BLaER1 (cell line): ENCODE measurements at regions not wholly inside any gene's neighbourhood (a gene's known extent, or its start where the extent isn't known, plus 50 kb on each side); places are given as distances from the start of the nearest gene placed in this dataset.

Experiments used
- H3K27ac ChIP-seq: shearing (Covaris generic); formaldehyde crosslinking; 2 replicates; pipeline ENCODE4 v1.8.1; 2022
- H3K27me3 ChIP-seq: shearing (Covaris generic); formaldehyde crosslinking; 2 replicates; pipeline ENCODE4 v1.8.1; 2022
- H3K36me3 ChIP-seq: shearing (Covaris generic); formaldehyde crosslinking; 2 replicates; pipeline ENCODE4 v1.8.1; 2022
- H3K4me1 ChIP-seq: shearing (Covaris generic); formaldehyde crosslinking; 2 replicates; pipeline ENCODE4 v1.8.1; 2022
- H3K4me2 ChIP-seq: shearing (Covaris generic); formaldehyde crosslinking; 2 replicates; pipeline ENCODE4 v1.8.1; 2022
- H3K4me3 ChIP-seq: shearing (Covaris generic); formaldehyde crosslinking; 2 replicates; pipeline ENCODE4 v1.8.1; 2022
- H3K9ac ChIP-seq: shearing (Covaris generic); formaldehyde crosslinking; 2 replicates; pipeline ENCODE4 v1.8.1; 2022
- H3K9me3 ChIP-seq: shearing (Covaris generic); formaldehyde crosslinking; 2 replicates; pipeline ENCODE4 v1.8.1; 2022
- H4K20me1 ChIP-seq: shearing (Covaris generic); formaldehyde crosslinking; 2 replicates; pipeline ENCODE4 v1.8.1; 2022
- Cebpa-rat ChIP-seq: shearing (Covaris generic); IDR thresholded peaks from 2 replicates; pipeline ENCODE4 v1.8.1; 2022

GRCh38 chr12:24488906-24489619 lies 459.8 kb downstream of the BCAT1 start:
- Histone ChIP-seq H3K9me3 (no peaks in the 10 kb centered on the region), H3K4me2 (no peak overlapping the region), H3K9ac (no peak overlapping the region), H3K27ac (no peak overlapping the region), H3K4me1 (no peaks in the 10 kb centered on the region), H4K20me1 (no peaks in the 10 kb centered on the region), H3K4me3 (no peak overlapping the region), H3K36me3 (no peaks in the 10 kb centered on the region), H3K27me3 (no peaks in the 10 kb centered on the region)
- no peak for TF ChIP-seq Cebpa-rat

GRCh38 chr12:24488091-24488596 lies 460.8 kb downstream of the BCAT1 start:
- Histone ChIP-seq H3K4me3 (no peak overlapping the region), H3K27me3 (no peaks in the 10 kb centered on the region), H3K9ac (no peak overlapping the region), H4K20me1 (no peaks in the 10 kb centered on the region), H3K4me1 (no peaks in the 10 kb centered on the region), H3K9me3 (no peaks in the 10 kb centered on the region), H3K4me2 (no peak overlapping the region), H3K36me3 (no peaks in the 10 kb centered on the region), H3K27ac (no peak overlapping the region)
- TF ChIP-seq Cebpa-rat = no peak

- Histone ChIP-seq H4K20me1 (no peaks in the 10 kb centered on the region), H3K27ac (no peak overlapping the region), H3K4me1 (no peaks in the 10 kb centered on the region), H3K4me2 (no peak overlapping the region), H3K9me3 (no peaks in the 10 kb centered on the region), H3K36me3 (no peaks in the 10 kb centered on the region), H3K4me3 (no peak overlapping the region), H3K9ac (no peak overlapping the region), H3K27me3 (no peaks in the 10 kb centered on the region)
- no peak for TF ChIP-seq Cebpa-rat
Observed at GRCh38 chr12:24487606-24488005, 461.3 kb downstream of the BCAT1 start.

- Histone ChIP-seq H3K4me1 (no peaks in the 10 kb centered on the region), H3K4me2 (no peak overlapping the region), H3K27ac (no peak overlapping the region), H3K9ac (no peak overlapping the region), H4K20me1 (no peaks in the 10 kb centered on the region), H3K9me3 (no peaks in the 10 kb centered on the region), H3K4me3 (no peak overlapping the region), H3K27me3 (no peaks in the 10 kb centered on the region), H3K36me3 (no peaks in the 10 kb centered on the region)
- TF ChIP-seq Cebpa-rat = no peak
Observed at GRCh38 chr12:24483732-24484131, 465.2 kb downstream of the BCAT1 start.

GRCh38 chr12:24482882-24483604 lies 465.9 kb downstream of the BCAT1 start:
- H3K9me3 ChIP-seq = no peaks in the 10 kb centered on the region
- no peak overlapping the region for H3K4me2 ChIP-seq
- no peak for TF ChIP-seq Cebpa-rat
- H3K36me3 ChIP-seq = no peaks in the 10 kb centered on the region
- no peaks in the 10 kb centered on the region for H4K20me1 ChIP-seq
- H3K4me1 ChIP-seq = no peaks in the 10 kb centered on the region
- H3K27ac ChIP-seq = no peak overlapping the region
- no peak overlapping the region for H3K4me3 ChIP-seq
- H3K27me3 ChIP-seq = no peaks in the 10 kb centered on the region
- H3K9ac ChIP-seq = no peak overlapping the region

GRCh38 chr12:24482044-24482443 lies 466.9 kb downstream of the BCAT1 start:
- Histone ChIP-seq H4K20me1 (no peaks in the 10 kb centered on the region), H3K4me2 (no peak overlapping the region), H3K27me3 (no peaks in the 10 kb centered on the region), H3K27ac (no peak overlapping the region), H3K4me1 (no peaks in the 10 kb centered on the region), H3K36me3 (no peaks in the 10 kb centered on the region), H3K9me3 (no peaks in the 10 kb centered on the region), H3K9ac (no peak overlapping the region), H3K4me3 (no peak overlapping the region)
- TF ChIP-seq Cebpa-rat = no peak

GRCh38 chr12:24480766-24481449 lies 468.0 kb downstream of the BCAT1 start:
- no peak overlapping the region for H3K4me3 ChIP-seq
- H3K36me3 ChIP-seq = no peaks in the 10 kb centered on the region
- TF ChIP-seq Cebpa-rat = no peak
- H3K9me3 ChIP-seq = no peaks in the 10 kb centered on the region
- no peak overlapping the region for H3K27ac ChIP-seq
- H3K9ac ChIP-seq = no peak overlapping the region
- no peaks in the 10 kb centered on the region for H4K20me1 ChIP-seq
- H3K4me2 ChIP-seq = no peak overlapping the region
- no peaks in the 10 kb centered on the region for H3K4me1 ChIP-seq
- no peaks in the 10 kb centered on the region for H3K27me3 ChIP-seq

GRCh38 chr12:24479131-24479530 lies 469.8 kb downstream of the BCAT1 start:
- Histone ChIP-seq H3K4me2 (no peak overlapping the region), H3K36me3 (no peaks in the 10 kb centered on the region), H3K27me3 (no peaks in the 10 kb centered on the region), H4K20me1 (no peaks in the 10 kb centered on the region), H3K27ac (no peak overlapping the region), H3K4me3 (no peak overlapping the region), H3K9ac (no peak overlapping the region), H3K4me1 (no peaks in the 10 kb centered on the region), H3K9me3 (no peaks in the 10 kb centered on the region)
- TF ChIP-seq Cebpa-rat = no peak

- Histone ChIP-seq H3K9ac (no peak overlapping the region), H3K4me1 (no peaks in the 10 kb centered on the region), H3K4me2 (no peak overlapping the region), H3K4me3 (no peak overlapping the region), H3K9me3 (no peaks in the 10 kb centered on the region), H4K20me1 (no peaks in the 10 kb centered on the region), H3K27ac (no peak overlapping the region), H3K27me3 (no peaks in the 10 kb centered on the region), H3K36me3 (no peaks in the 10 kb centered on the region)
- TF ChIP-seq Cebpa-rat = no peak
Observed at GRCh38 chr12:24478254-24478653, 470.6 kb downstream of the BCAT1 start.

- TF ChIP-seq Cebpa-rat = no peak
- no peaks in the 10 kb centered on the region for H4K20me1 ChIP-seq
- H3K4me3 ChIP-seq = no peak overlapping the region
- no peak overlapping the region for H3K9ac ChIP-seq
- H3K9me3 ChIP-seq = no peaks in the 10 kb centered on the region
- no peak overlapping the region for H3K4me2 ChIP-seq
- H3K36me3 ChIP-seq = no peaks in the 10 kb centered on the region
- no peaks in the 10 kb centered on the region for H3K27me3 ChIP-seq
- no peaks in the 10 kb centered on the region for H3K4me1 ChIP-seq
- no peak overlapping the region for H3K27ac ChIP-seq
Observed at GRCh38 chr12:24476310-24476709, 472.6 kb downstream of the BCAT1 start.
